KMS-11 (cell line): ENCODE measurements at regions not wholly inside any gene's neighbourhood (a gene's known extent, or its start where the extent isn't known, plus 50 kb on each side); places are given as distances from the start of the nearest gene placed in this dataset.
"Not testable (repeated sequence)": the region's sequence is repeated elsewhere in the genome, so short reads cannot be mapped to it uniquely, and the experiment has no call there.

Source experiments
- H2AFZ ChIP-seq: fragments of 200-600 bp; sonication (generic); 2 replicates; pipeline ENCODE4 v1.6.1; 2016; ENCODE audit warnings: antibody characterized with exemption, mixed run types, low read depth
- H3K27ac ChIP-seq: fragments of 200-600 bp; sonication (generic); 2 replicates; pipeline ENCODE4 v1.6.1; 2016; ENCODE audit warnings: mild to moderate bottlenecking, mixed run types
- H3K27me3 ChIP-seq: fragments of 200-600 bp; sonication (generic); 2 replicates; pipeline ENCODE4 v1.6.1; 2017; ENCODE audit warnings: mild to moderate bottlenecking, low read depth, mixed run types, moderate library complexity; ENCODE audit not compliant: insufficient read depth
- H3K36me3 ChIP-seq: fragments of 200-600 bp; sonication (generic); 2 replicates; pipeline ENCODE4 v1.6.1; 2017; ENCODE audit warnings: mild to moderate bottlenecking, mixed run types; ENCODE audit not compliant: insufficient read depth
- H3K4me1 ChIP-seq: fragments of 200-600 bp; sonication (generic); 2 replicates; pipeline ENCODE4 v1.6.1; 2016; ENCODE audit warnings: mild to moderate bottlenecking, low read depth, mixed run types; ENCODE audit not compliant: poor library complexity, severe bottlenecking
- H3K4me2 ChIP-seq: fragments of 200-600 bp; sonication (generic); 2 replicates; pipeline ENCODE4 v1.7.0; 2016; ENCODE audit warnings: mild to moderate bottlenecking, mixed run types
- H3K4me3 ChIP-seq: fragments of 200-600 bp; sonication (generic); IDR thresholded peaks from 2 replicates; pipeline ENCODE4 v1.6.1; 2017; ENCODE audit warnings: low read depth, low read length, mixed read lengths; ENCODE audit not compliant: insufficient read depth
- H3K79me2 ChIP-seq: fragments of 200-600 bp; sonication (generic); 2 replicates; pipeline ENCODE4 v1.6.1; 2016; ENCODE audit warnings: low read depth, mixed run types; ENCODE audit not compliant: insufficient read depth
- H3K9ac ChIP-seq: fragments of 200-600 bp; sonication (generic); 2 replicates; pipeline ENCODE4 v1.6.1; 2016; ENCODE audit warnings: mild to moderate bottlenecking, mixed run types
- H4K20me1 ChIP-seq: fragments of 200-600 bp; sonication (generic); 2 replicates; pipeline ENCODE4 v1.6.1; 2016; ENCODE audit warnings: mild to moderate bottlenecking, mixed run types; ENCODE audit not compliant: insufficient read depth
- TF ChIP-seq, protein P1 (sequence below): fragments of 200-600 bp; sonication (generic); conservative IDR thresholded peaks from 2 replicates; pipeline ENCODE4 v1.6.1; 2017; ENCODE audit warnings: low read depth, mild to moderate bottlenecking, antibody characterized with exemption, low read length, moderate library complexity, mixed read lengths

DNA sequence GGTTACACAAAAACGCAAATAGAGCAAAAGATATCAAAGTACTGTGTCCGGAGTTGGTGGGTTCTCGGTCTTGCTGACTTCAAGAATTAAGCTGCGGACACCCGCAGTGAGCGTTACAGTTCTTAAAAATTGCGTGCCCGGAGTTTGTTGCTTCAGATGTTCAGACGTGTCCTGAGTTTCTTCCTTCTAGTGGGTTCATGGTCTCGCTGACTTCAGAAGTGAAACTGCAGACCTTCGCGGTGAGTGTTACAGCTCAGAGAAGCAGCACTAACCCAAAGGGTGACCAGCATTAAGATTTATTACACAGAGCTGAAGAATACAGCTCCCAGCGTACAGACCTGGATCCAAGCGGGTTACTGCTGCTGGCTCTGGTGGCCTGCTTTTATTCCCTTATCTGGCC is 125.7 kb upstream of the TWIST2 start:
- H3K36me3 ChIP-seq, result no peaks in the 10 kb centered on the region
- no peaks in the 10 kb centered on the region for H3K27me3 ChIP-seq
- no peaks in the 10 kb centered on the region for H3K79me2 ChIP-seq
- no peak overlapping the region for H3K4me2 ChIP-seq
- H3K4me3 ChIP-seq, result no peak overlapping the region
- H4K20me1 ChIP-seq, result no peaks in the 10 kb centered on the region
- H3K27ac ChIP-seq, result no peak overlapping the region
- H3K9ac ChIP-seq, result no peak overlapping the region
- no peak overlapping the region for H2AFZ ChIP-seq
- no peaks in the 10 kb centered on the region for H3K4me1 ChIP-seq
- TF ChIP-seq, protein P1, sequence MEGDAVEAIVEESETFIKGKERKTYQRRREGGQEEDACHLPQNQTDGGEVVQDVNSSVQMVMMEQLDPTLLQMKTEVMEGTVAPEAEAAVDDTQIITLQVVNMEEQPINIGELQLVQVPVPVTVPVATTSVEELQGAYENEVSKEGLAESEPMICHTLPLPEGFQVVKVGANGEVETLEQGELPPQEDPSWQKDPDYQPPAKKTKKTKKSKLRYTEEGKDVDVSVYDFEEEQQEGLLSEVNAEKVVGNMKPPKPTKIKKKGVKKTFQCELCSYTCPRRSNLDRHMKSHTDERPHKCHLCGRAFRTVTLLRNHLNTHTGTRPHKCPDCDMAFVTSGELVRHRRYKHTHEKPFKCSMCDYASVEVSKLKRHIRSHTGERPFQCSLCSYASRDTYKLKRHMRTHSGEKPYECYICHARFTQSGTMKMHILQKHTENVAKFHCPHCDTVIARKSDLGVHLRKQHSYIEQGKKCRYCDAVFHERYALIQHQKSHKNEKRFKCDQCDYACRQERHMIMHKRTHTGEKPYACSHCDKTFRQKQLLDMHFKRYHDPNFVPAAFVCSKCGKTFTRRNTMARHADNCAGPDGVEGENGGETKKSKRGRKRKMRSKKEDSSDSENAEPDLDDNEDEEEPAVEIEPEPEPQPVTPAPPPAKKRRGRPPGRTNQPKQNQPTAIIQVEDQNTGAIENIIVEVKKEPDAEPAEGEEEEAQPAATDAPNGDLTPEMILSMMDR, result no peak

DNA sequence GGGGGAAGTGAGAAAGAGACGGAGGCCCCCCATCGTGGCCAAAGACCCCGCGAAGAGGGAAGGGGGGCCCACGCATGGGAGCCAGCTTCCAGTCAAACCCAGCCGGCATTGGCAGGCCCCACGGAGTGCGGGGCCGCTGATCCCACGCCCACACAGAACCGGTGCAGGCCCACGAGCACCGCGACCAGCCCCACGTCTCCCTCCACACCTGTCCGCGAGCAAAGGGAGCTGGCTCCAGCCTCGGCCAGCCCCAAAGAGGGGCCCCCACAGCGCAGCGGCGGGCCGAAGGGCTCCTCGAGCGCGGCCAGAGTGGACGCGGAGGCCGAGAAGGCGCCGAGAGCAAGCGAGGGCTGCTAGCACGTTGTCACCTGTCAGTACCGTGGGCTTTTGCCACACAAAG is 125.0 kb upstream of the TWIST2 start:
- Histone ChIP-seq H3K4me1 (no peaks in the 10 kb centered on the region), H3K27me3 (no peaks in the 10 kb centered on the region), H3K4me2 (no peak overlapping the region)

DNA sequence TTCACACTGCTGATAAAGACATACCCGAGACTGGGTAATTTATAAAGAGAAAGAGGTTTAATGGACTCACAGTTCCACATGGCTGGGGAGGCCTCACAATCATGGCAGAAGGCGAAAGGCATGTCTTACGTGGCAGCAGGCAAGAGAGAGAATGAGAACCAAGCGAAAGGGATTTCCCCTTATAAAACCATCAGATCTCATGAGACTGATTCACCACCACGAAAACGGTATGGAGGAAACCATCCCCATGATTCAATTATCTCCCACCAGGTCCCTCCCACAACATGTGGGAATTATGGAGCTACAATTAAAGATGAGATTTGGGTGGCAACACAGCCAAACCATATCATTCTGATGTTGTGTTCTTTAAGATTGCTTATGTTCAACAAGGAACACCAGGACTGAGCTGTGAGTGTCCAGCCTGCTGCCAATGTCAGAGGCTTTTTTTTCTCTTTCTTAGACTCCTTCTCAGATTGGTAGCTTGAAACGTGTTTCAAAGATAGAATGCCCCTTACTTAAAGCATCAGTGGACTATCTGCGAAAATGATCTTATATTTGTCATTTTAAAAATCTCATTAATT is 124.1 kb upstream of the TWIST2 start:
- H2AFZ ChIP-seq, H3K9ac ChIP-seq, H3K27me3 ChIP-seq, H3K4me1 ChIP-seq, H3K27ac ChIP-seq, H3K4me3 ChIP-seq, H4K20me1 ChIP-seq, H3K4me2 ChIP-seq, H3K36me3 ChIP-seq, H3K79me2 ChIP-seq: not testable (repeated sequence)

More for the DNA sequence above, 125.0 kb upstream of the TWIST2 start:
- H3K79me2 ChIP-seq, result no peaks in the 10 kb centered on the region
- TF ChIP-seq, protein P1, result no peak
- H2AFZ ChIP-seq, result no peak overlapping the region
- no peaks in the 10 kb centered on the region for H4K20me1 ChIP-seq
- no peak overlapping the region for H3K27ac ChIP-seq
- H3K36me3 ChIP-seq, result no peaks in the 10 kb centered on the region
- H3K4me3 ChIP-seq, result no peak overlapping the region
- H3K9ac ChIP-seq, result no peak overlapping the region

DNA sequence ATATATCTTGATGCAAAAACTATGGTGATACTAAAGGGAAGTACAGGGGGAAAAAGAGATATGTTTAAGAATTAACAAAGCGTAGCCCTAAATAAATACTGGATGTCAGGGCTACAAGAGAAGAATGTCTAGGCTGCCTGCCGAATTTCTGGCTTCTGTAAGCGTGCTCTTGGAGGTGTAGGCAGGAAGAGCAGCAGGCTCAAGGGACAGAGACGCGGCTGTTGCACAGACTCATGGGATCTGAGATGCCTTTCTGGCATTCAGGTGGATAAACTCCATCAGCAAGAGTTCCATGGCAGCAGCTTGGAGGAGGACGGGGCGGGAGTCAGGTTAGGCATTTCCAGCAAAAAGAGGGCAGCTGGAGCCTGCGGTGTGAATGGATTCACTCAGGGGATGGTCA is 123.2 kb upstream of the TWIST2 start:
- Histone ChIP-seq H3K27me3 (no peaks in the 10 kb centered on the region), H2AFZ (no peak overlapping the region)
- TF ChIP-seq, protein P1, result no peak

DNA sequence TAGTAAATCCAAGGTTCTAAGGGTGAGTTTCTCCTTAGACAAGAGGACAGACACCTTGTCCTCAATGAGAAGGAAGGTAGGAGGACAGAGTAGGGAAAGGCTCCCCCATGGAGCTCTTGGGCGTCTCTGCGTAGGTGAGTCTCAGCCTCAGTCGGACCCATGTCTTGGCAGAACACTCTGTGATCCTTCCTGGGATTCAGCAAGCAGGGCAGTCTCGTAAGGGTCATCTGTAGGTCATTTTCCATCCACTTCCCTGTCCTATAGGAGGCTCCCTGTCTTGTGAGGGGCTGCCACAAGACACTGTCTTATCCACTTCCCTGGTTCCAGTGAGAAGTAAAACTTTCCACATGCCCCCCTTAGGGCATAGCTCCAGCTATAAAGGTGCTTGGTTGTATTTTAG is 122.6 kb upstream of the TWIST2 start:
- Histone ChIP-seq H3K4me1 (no peaks in the 10 kb centered on the region), H3K27ac (no peak overlapping the region), H2AFZ (no peak overlapping the region), H3K9ac (no peak overlapping the region), H3K4me2 (no peak overlapping the region), H3K79me2 (no peaks in the 10 kb centered on the region), H3K27me3 (no peaks in the 10 kb centered on the region), H4K20me1 (no peaks in the 10 kb centered on the region), H3K36me3 (no peaks in the 10 kb centered on the region), H3K4me3 (no peak overlapping the region)
- TF ChIP-seq, protein P1, result no peak

More for the DNA sequence above, 123.2 kb upstream of the TWIST2 start:
- H3K79me2 ChIP-seq, result no peaks in the 10 kb centered on the region
- no peak overlapping the region for H3K27ac ChIP-seq
- no peaks in the 10 kb centered on the region for H3K36me3 ChIP-seq
- H4K20me1 ChIP-seq, result no peaks in the 10 kb centered on the region
- H3K4me2 ChIP-seq, result no peak overlapping the region
- no peaks in the 10 kb centered on the region for H3K4me1 ChIP-seq
- H3K4me3 ChIP-seq, result no peak overlapping the region
- H3K9ac ChIP-seq, result no peak overlapping the region
